ENCODE measurements at regions not wholly inside any gene's neighbourhood (a gene's known extent, or its start where the extent isn't known, plus 50 kb on each side); places are given as distances from the start of the nearest gene placed in this dataset.
"Not testable (repeated sequence)": the region's sequence is repeated elsewhere in the genome, so short reads cannot be mapped to it uniquely, and the experiment has no call there.

- TF ChIP-seq POLR2A (IDR thresholded peaks at IDR 0.05; ENCODE audit: extremely low read depth, insufficient read length); MYC (IDR thresholded peaks at IDR 0.05; ENCODE audit: low read depth, low read length): not testable (repeated sequence)
- TF ChIP-seq, protein P1, sequence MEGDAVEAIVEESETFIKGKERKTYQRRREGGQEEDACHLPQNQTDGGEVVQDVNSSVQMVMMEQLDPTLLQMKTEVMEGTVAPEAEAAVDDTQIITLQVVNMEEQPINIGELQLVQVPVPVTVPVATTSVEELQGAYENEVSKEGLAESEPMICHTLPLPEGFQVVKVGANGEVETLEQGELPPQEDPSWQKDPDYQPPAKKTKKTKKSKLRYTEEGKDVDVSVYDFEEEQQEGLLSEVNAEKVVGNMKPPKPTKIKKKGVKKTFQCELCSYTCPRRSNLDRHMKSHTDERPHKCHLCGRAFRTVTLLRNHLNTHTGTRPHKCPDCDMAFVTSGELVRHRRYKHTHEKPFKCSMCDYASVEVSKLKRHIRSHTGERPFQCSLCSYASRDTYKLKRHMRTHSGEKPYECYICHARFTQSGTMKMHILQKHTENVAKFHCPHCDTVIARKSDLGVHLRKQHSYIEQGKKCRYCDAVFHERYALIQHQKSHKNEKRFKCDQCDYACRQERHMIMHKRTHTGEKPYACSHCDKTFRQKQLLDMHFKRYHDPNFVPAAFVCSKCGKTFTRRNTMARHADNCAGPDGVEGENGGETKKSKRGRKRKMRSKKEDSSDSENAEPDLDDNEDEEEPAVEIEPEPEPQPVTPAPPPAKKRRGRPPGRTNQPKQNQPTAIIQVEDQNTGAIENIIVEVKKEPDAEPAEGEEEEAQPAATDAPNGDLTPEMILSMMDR (IDR thresholded peaks at IDR 0.05; ENCODE audit: low read depth, low read length), result not testable (repeated sequence)
- TF ChIP-seq, protein P2, sequence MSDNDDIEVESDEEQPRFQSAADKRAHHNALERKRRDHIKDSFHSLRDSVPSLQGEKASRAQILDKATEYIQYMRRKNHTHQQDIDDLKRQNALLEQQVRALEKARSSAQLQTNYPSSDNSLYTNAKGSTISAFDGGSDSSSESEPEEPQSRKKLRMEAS (IDR thresholded peaks at IDR 0.05; ENCODE audit: low read depth, low read length), result not testable (repeated sequence)
Measured at GRCh38 chr1:149196651-149197050, 93.3 kb upstream of the NBPF9 start.
